Astrocyte of the cerebellum (primary cell): ENCODE measurements at regions not wholly inside any gene's neighbourhood (a gene's known extent, or its start where the extent isn't known, plus 50 kb on each side); places are given as distances from the start of the nearest gene placed in this dataset.

Source experiments
- DNase-seq: peaks from one replicate; pipeline ENCODE4 v3.0.0-alpha.2; 2011; ENCODE audit warnings: low read depth
- H3K4me3 ChIP-seq: 2 replicates; pipeline ENCODE4 v1.5.1; 2011; ENCODE audit warnings: mild to moderate bottlenecking, low read depth, low read length, moderate library complexity
- CTCF ChIP-seq: IDR thresholded peaks from 2 replicates; pipeline ENCODE4 v1.5.1; 2012; ENCODE audit warnings: low read length, low read depth, moderate library complexity, mild to moderate bottlenecking; ENCODE audit errors: missing control alignments
- in situ Hi-C: cut with HindIII; loops from 2 replicates; pipeline ENCODE4 v1.10.0; 2017; ENCODE audit warnings: low sequenced_read_pairs

GRCh38 chr14:101010293-101010692 is 106.8 kb upstream of the RTL1 start:
- H3K4me3 ChIP-seq, result no peak overlapping the region
- in situ Hi-C loops, result no loop called here
- no peak for TF ChIP-seq CTCF
- DNase-seq, result no peak

GRCh38 chr14:101010835-101011234 is 107.3 kb upstream of the RTL1 start:
- no peak for DNase-seq
- in situ Hi-C loops, result no loop called here
- TF ChIP-seq CTCF, result no peak
- H3K4me3 ChIP-seq, result no peak overlapping the region

GRCh38 chr14:101017209-101017608 is 113.7 kb upstream of the RTL1 start:
- no peak for TF ChIP-seq CTCF
- in situ Hi-C loops, result no loop called here
- no peak for DNase-seq
- H3K4me3 ChIP-seq, result no peak overlapping the region

GRCh38 chr14:101017806-101018560 is 114.5 kb upstream of the RTL1 start:
- H3K4me3 ChIP-seq, result no peak overlapping the region
- no peak for TF ChIP-seq CTCF
- in situ Hi-C loops, result no loop called here
- DNase-seq, result no peak

- no peak for DNase-seq
- TF ChIP-seq CTCF, result no peak
- in situ Hi-C loops, result no loop called here
- no peak overlapping the region for H3K4me3 ChIP-seq
Observed at GRCh38 chr14:101018561-101019290, 115.2 kb upstream of the RTL1 start.

- no peak for TF ChIP-seq CTCF
- in situ Hi-C loops, result no loop called here
- DNase-seq, result no peak
- no peak overlapping the region for H3K4me3 ChIP-seq
Observed at GRCh38 chr14:101019541-101019940, 116.0 kb upstream of the RTL1 start.
